ENCODE measurements at regions not wholly inside any gene's neighbourhood (a gene's known extent, or its start where the extent isn't known, plus 50 kb on each side); places are given as distances from the start of the nearest gene placed in this dataset.

DNA sequence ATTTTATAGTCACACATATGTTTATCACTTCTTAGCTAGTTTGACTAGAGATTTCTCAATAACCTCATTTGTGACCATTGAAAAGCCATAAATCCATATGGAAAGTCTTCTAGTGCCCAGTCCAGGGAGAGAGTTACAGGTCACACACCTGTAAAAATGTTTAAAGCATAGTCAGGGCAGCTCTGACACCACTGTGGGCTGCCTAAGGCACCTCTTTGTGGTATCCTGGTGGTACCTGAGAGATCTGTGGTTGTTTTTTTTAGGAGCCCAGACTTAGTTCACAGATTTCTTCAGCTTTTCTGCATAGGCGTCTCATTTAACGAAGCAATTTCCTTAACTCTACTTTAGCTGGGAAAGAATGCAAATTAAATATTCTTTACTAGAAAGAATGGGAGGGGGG is 186.6 kb downstream of the CENPW start:
- H3K27me3 ChIP-seq (ENCODE audit: insufficient read depth, low read length), result no peaks in the 10 kb centered on the region
- H3K9me3 ChIP-seq (ENCODE audit: control insufficient read depth in 1 of 2, insufficient read depth in 1 of 2, low read depth in 1 of 2, low read length in 2 of 2), result no peaks in the 10 kb centered on the region
- H2AFZ ChIP-seq (ENCODE audit: low read depth, low read length, poor library complexity, severe bottlenecking), result no peak overlapping the region
- ChIA-PET POLR2A (interaction anchor here (0.6 kb wide), 1 partner anchor 936 kb away, joined by 3 read pairs; no protein-coding TSS in a partner anchor), CTCF (no interaction called here), RAD21 (ENCODE audit: low non-redundant PET in 1 of 2, low total read pairs in 2 of 2, uncharacterized antibody in 2 of 2, unreplicated experiment in 2 of 2) (no interaction called here)
- no peaks in the 10 kb centered on the region for H3K79me2 ChIP-seq (ENCODE audit: insufficient read depth, low read length)
- no TSS peak for BruUV-seq (replicated peaks)
- ATAC-seq (no peak), DNase-seq (ENCODE audit: low read depth, low spot score) (no peak)
- no peaks in the 10 kb centered on the region for H3K9me2 ChIP-seq (ENCODE audit: insufficient read depth)
- no peak overlapping the region for H3K9ac ChIP-seq (ENCODE audit: low read length)
- TF ChIP-seq, protein P1, sequence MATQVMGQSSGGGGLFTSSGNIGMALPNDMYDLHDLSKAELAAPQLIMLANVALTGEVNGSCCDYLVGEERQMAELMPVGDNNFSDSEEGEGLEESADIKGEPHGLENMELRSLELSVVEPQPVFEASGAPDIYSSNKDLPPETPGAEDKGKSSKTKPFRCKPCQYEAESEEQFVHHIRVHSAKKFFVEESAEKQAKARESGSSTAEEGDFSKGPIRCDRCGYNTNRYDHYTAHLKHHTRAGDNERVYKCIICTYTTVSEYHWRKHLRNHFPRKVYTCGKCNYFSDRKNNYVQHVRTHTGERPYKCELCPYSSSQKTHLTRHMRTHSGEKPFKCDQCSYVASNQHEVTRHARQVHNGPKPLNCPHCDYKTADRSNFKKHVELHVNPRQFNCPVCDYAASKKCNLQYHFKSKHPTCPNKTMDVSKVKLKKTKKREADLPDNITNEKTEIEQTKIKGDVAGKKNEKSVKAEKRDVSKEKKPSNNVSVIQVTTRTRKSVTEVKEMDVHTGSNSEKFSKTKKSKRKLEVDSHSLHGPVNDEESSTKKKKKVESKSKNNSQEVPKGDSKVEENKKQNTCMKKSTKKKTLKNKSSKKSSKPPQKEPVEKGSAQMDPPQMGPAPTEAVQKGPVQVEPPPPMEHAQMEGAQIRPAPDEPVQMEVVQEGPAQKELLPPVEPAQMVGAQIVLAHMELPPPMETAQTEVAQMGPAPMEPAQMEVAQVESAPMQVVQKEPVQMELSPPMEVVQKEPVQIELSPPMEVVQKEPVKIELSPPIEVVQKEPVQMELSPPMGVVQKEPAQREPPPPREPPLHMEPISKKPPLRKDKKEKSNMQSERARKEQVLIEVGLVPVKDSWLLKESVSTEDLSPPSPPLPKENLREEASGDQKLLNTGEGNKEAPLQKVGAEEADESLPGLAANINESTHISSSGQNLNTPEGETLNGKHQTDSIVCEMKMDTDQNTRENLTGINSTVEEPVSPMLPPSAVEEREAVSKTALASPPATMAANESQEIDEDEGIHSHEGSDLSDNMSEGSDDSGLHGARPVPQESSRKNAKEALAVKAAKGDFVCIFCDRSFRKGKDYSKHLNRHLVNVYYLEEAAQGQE (IDR thresholded peaks at IDR 0.05; ENCODE audit: low read depth), result no peak
- no peak for TF ChIP-seq TCF7L2 (IDR thresholded peaks at IDR 0.05; ENCODE audit: borderline replicate concordance, extremely low read depth, insufficient read depth, insufficient read length)
- TF ChIP-seq CBX3 (IDR thresholded peaks at IDR 0.05; ENCODE audit: low read depth), result no peak
- no peak overlapping the region for H3K27ac ChIP-seq (ENCODE audit: low read depth, low read length)
- H4K20me1 ChIP-seq (ENCODE audit: insufficient read depth), result no peaks in the 10 kb centered on the region
- no peak overlapping the region for H3K4me3 ChIP-seq (replicated peaks in 1 of 2; ENCODE audit: low read depth in 1 of 2, low read length in 2 of 2)
- no peak overlapping the region for H3K4me2 ChIP-seq (ENCODE audit: low read length)
- intact Hi-C loops (cut with micrococcal nuclease), result no loop called here
- no peaks in the 10 kb centered on the region for H3K4me1 ChIP-seq (ENCODE audit: control insufficient read depth in 1 of 2, insufficient read depth in 2 of 2, low read length in 2 of 2)
- H3K36me3 ChIP-seq (ENCODE audit: control insufficient read depth in 1 of 2, insufficient read depth in 2 of 2, low read length in 2 of 2), result no peaks in the 10 kb centered on the region

DNA sequence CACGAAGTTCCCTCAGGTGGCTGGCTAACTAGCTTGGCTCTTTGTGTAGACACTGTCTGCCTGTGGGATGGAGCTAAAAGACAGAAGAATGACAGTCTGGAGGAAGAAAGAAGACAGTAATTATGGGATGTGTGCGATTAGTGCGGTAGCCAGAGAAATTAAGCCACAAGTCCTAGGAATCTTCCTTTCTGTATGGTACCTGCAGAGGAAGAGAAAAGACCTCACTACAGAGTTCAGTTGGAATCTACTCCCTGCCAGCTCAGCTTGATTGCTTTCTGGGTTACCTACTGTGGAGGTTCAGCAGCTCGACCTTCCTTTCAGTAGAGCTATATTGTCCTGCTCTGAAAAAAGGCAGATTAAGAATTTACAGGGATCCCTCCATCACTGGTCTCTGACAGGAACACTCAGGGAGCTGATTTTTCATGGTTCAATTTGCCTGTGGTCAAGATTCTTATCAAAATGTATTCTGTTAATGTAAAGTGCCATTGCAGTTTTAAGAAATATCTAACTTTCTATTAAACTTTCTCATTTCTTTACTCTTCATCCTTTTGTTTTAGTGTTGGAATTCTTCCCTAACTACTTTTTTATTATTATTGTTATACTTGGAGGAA is 187.2 kb downstream of the CENPW start:
- Histone ChIP-seq H3K9me2 (ENCODE audit: insufficient read depth) (no peaks in the 10 kb centered on the region), H4K20me1 (ENCODE audit: insufficient read depth) (no peaks in the 10 kb centered on the region), H3K4me1 (ENCODE audit: control insufficient read depth in 1 of 2, insufficient read depth in 2 of 2, low read length in 2 of 2) (peaks cover 0 to 3% of the 10 kb centered on the region in 2 experiments; a peak in 1 of 4 replicates), H3K27me3 (ENCODE audit: insufficient read depth, low read length) (no peaks in the 10 kb centered on the region), H3K4me2 (ENCODE audit: low read length) (no peak overlapping the region), H3K36me3 (ENCODE audit: control insufficient read depth in 1 of 2, insufficient read depth in 2 of 2, low read length in 2 of 2) (no peaks in the 10 kb centered on the region), H3K27ac (ENCODE audit: low read depth, low read length) (no peak overlapping the region), H3K4me3 (replicated peaks in 1 of 2; ENCODE audit: low read depth in 1 of 2, low read length in 2 of 2) (no peak overlapping the region), H2AFZ (ENCODE audit: low read depth, low read length, poor library complexity, severe bottlenecking) (no peak overlapping the region), H3K9me3 (ENCODE audit: control insufficient read depth in 1 of 2, insufficient read depth in 1 of 2, low read depth in 1 of 2, low read length in 2 of 2) (no peaks in the 10 kb centered on the region), H3K79me2 (ENCODE audit: insufficient read depth, low read length) (no peaks in the 10 kb centered on the region), H3K9ac (ENCODE audit: low read length) (no peak overlapping the region)
- RAD21 ChIA-PET (ENCODE audit: low non-redundant PET in 1 of 2, low total read pairs in 2 of 2, uncharacterized antibody in 2 of 2, unreplicated experiment in 2 of 2), result no interaction called here
- ATAC-seq, result no peak
- no TSS peak for BruUV-seq (replicated peaks)
- intact Hi-C loops (cut with micrococcal nuclease), result no loop called here
- DNase-seq (ENCODE audit: low read depth, low spot score), result no peak
- TF ChIP-seq ZFX (IDR thresholded peaks at IDR 0.05), result no peak
- TF ChIP-seq EGR1 (IDR thresholded peaks at IDR 0.05; ENCODE audit: low read depth), result no peak
- no peak for TF ChIP-seq SRF (IDR thresholded peaks at IDR 0.05; ENCODE audit: low read depth)
- no peak for TF ChIP-seq ELF1 (IDR thresholded peaks at IDR 0.05; ENCODE audit: borderline replicate concordance, low read depth)
- TF ChIP-seq FOSL1 (IDR thresholded peaks at IDR 0.05; ENCODE audit: low read depth), result no peak
- TF ChIP-seq, protein P2, sequence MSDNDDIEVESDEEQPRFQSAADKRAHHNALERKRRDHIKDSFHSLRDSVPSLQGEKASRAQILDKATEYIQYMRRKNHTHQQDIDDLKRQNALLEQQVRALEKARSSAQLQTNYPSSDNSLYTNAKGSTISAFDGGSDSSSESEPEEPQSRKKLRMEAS (IDR thresholded peaks at IDR 0.05), result no peak
- TF ChIP-seq RAD21 (IDR thresholded peaks at IDR 0.05; ENCODE audit: low read depth), result no peak
- TF ChIP-seq ZNF274 (IDR thresholded peaks at IDR 0.05; ENCODE audit: low read depth, low read length), result no peak
- TF ChIP-seq POLR2AphosphoS5 (IDR thresholded peaks at IDR 0.05; ENCODE audit: low read depth, low read length), result no peak
- TF ChIP-seq SP1 (IDR thresholded peaks at IDR 0.05; ENCODE audit: low read depth), result no peak
- no peak for TF ChIP-seq TCF7L2 (IDR thresholded peaks at IDR 0.05; ENCODE audit: borderline replicate concordance, extremely low read depth, insufficient read depth, insufficient read length)
- CTCF ChIA-PET, result no interaction called here
- POLR2A ChIA-PET, result interaction anchor here (0.6 kb wide), 1 partner anchor 936 kb away, joined by 3 read pairs; no protein-coding TSS in a partner anchor
